ENCODE measurements at regions not wholly inside any gene's neighbourhood (a gene's known extent, or its start where the extent isn't known, plus 50 kb on each side); places are given as distances from the start of the nearest gene placed in this dataset.
A peak's percentile ranks its signal among the peaks of the same experiment; 100 is the strongest.

- Histone ChIP-seq H3K27ac (no peak overlapping the region), H3K36me3 (no peaks in the 10 kb centered on the region), H3K27me3 (no peaks in the 10 kb centered on the region), H3K4me3 (no peak overlapping the region), H3K9me3 (no peaks in the 10 kb centered on the region), H3K4me1 (no peaks in the 10 kb centered on the region)
- DNase-seq: no peak
- TF ChIP-seq CTCF (IDR thresholded peaks at IDR 0.05) (no peak), POLR2A (IDR thresholded peaks at IDR 0.05) (no peak)
Measured at GRCh38 chr16:9300252-9300651, 208.8 kb downstream of the HAPSTR1 start.

- no peaks in the 10 kb centered on the region for H3K4me1 ChIP-seq
- no peak overlapping the region for H3K27ac ChIP-seq
- no peaks in the 10 kb centered on the region for H3K36me3 ChIP-seq
- no peaks in the 10 kb centered on the region for H3K9me3 ChIP-seq
- no peak overlapping the region for H3K4me3 ChIP-seq
- no peak for TF ChIP-seq POLR2A (IDR thresholded peaks at IDR 0.05)
- no peak for TF ChIP-seq CTCF (IDR thresholded peaks at IDR 0.05)
- H3K27me3 ChIP-seq: no peaks in the 10 kb centered on the region
- no peak for DNase-seq
Measured at GRCh38 chr16:9302072-9302471, 210.6 kb downstream of the HAPSTR1 start.

- H3K27ac ChIP-seq: peak overlapping the region in 1 of 4 donors; percentile 90
- no peaks in the 10 kb centered on the region for H3K9me3 ChIP-seq
- no peak for DNase-seq
- H3K4me3 ChIP-seq: no peak overlapping the region
- no peak for TF ChIP-seq POLR2A (IDR thresholded peaks at IDR 0.05)
- no peak for TF ChIP-seq CTCF (IDR thresholded peaks at IDR 0.05)
- no peaks in the 10 kb centered on the region for H3K27me3 ChIP-seq
- H3K36me3 ChIP-seq: no peaks in the 10 kb centered on the region
- H3K4me1 ChIP-seq: peaks cover 0 to 15% (median 2%) of the 10 kb centered on the region in 4 donors
Measured at GRCh38 chr16:9306753-9307152, 215.3 kb downstream of the HAPSTR1 start.

GRCh38 chr16:9307446-9307845 is 216.0 kb downstream of the HAPSTR1 start:
- no peaks in the 10 kb centered on the region for H3K36me3 ChIP-seq
- TF ChIP-seq CTCF (IDR thresholded peaks at IDR 0.05) (no peak), POLR2A (IDR thresholded peaks at IDR 0.05) (no peak)
- H3K27me3 ChIP-seq: no peaks in the 10 kb centered on the region
- no peaks in the 10 kb centered on the region for H3K9me3 ChIP-seq
- DNase-seq: no peak
- peaks cover 0 to 15% (median 2%) of the 10 kb centered on the region in 4 donors for H3K4me1 ChIP-seq
- H3K27ac ChIP-seq: peak overlapping the region in 3 of 4 donors; percentile 53 to 90 (median 82)
- no peak overlapping the region for H3K4me3 ChIP-seq

GRCh38 chr16:9308356-9308801 is 216.9 kb downstream of the HAPSTR1 start:
- Histone ChIP-seq H3K27ac (peak overlapping the region in 3 of 4 donors; percentile 53 to 90 (median 82)), H3K4me1 (peaks cover 0 to 15% (median 2%) of the 10 kb centered on the region in 4 donors), H3K27me3 (no peaks in the 10 kb centered on the region), H3K4me3 (peak overlapping the region in 2 of 4 donors; percentile 24 to 43), H3K9me3 (no peaks in the 10 kb centered on the region), H3K36me3 (no peaks in the 10 kb centered on the region)
- peak in 2 of 3 donors; percentile 67 to 82 for DNase-seq
- TF ChIP-seq POLR2A (IDR thresholded peaks at IDR 0.05): no peak

- Histone ChIP-seq H3K27ac (peak overlapping the region in 3 of 4 donors; percentile 53 to 90 (median 82)), H3K36me3 (no peaks in the 10 kb centered on the region), H3K4me3 (peak overlapping the region in 2 of 4 donors; percentile 24 to 43), H3K27me3 (no peaks in the 10 kb centered on the region), H3K9me3 (no peaks in the 10 kb centered on the region), H3K4me1 (peaks cover 0 to 15% (median 2%) of the 10 kb centered on the region in 4 donors)
- DNase-seq: no peak
- TF ChIP-seq POLR2A (IDR thresholded peaks at IDR 0.05) (no peak), CTCF (IDR thresholded peaks at IDR 0.05) (no peak)
Measured at GRCh38 chr16:9308850-9309249, 217.4 kb downstream of the HAPSTR1 start.
